ENCODE measurements at regions not wholly inside any gene's neighbourhood (a gene's known extent, or its start where the extent isn't known, plus 50 kb on each side); places are given as distances from the start of the nearest gene placed in this dataset.
A peak's percentile ranks its signal among the peaks of the same experiment; 100 is the strongest.

DNA sequence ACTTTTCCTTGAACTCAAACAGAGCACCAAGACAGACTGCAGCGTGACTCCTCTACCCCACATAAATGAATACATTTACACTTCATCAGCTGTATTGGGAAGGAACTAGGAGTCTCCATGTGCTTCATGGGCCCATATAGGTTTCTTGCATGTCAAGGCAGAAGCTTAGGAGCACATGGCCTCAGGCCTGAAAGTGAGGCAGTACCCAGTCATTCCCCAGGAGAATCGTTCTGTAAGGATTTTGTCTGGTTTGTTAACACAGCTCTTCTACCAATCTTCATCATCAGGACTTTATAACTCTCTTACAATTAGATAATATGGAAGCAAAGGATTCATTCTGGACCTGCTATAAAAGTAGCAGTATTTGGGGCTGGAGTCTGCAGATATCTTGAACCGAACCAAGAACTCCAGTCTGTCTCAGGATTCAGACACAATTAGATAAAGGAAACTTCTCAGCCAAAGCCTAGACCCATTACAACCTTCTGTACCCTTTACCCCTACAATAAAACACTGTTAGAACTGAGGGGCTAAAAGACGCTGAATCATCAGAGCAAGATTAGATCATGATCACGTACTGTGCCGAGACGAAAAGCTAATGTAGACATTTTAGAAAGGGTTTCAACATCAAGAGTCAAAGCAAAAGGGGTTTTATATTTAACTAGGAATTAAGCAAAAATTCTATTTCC lies 385.5 kb upstream of the SLC30A5 start:
- no peaks in the 10 kb centered on the region for H3K36me3 Mint-ChIP-seq (ENCODE audit: low read depth)
- no peaks in the 10 kb centered on the region for H3K27me3 Mint-ChIP-seq
- DNase-seq = no peak
- no peaks in the 10 kb centered on the region for H3K9me3 Mint-ChIP-seq
- no peak overlapping the region for H3K4me3 Mint-ChIP-seq
- peaks cover 26% of the 10 kb centered on the region for H3K4me1 Mint-ChIP-seq (ENCODE audit: low read depth)
- H3K27ac Mint-ChIP-seq = no peak overlapping the region

- no peak overlapping the region for H3K27ac Mint-ChIP-seq
- H3K36me3 Mint-ChIP-seq (ENCODE audit: low read depth) = no peaks in the 10 kb centered on the region
- no peaks in the 10 kb centered on the region for H3K27me3 Mint-ChIP-seq
- H3K9me3 Mint-ChIP-seq = no peaks in the 10 kb centered on the region
- no peak for DNase-seq
- H3K4me1 Mint-ChIP-seq (ENCODE audit: low read depth) = peaks cover 29% of the 10 kb centered on the region
- no peak overlapping the region for H3K4me3 Mint-ChIP-seq
These were observed 385.0 kb upstream of the SLC30A5 start for GRCh38 chr5:68708842-68709170.

DNA sequence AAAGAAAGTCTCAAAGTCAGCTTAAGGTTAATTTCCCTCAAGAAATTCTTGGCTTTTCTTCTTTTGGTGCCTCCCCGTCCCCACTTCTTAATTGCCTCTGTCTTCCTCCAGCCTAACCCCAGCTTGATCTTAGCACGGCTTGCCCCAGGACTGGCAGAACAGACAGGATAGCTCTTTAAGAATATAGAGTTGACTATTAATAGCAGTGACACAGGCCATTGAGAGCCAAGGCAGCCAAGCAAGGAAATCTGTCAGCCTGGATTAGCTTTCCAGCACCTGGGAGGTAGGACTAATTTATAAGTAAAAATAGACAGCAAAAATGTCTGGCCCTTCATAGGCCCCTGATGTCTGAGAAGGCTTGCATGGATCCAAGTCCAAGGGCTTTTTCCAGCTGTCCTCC lies 384.6 kb upstream of the SLC30A5 start:
- Mint-ChIP-seq H3K4me1 (ENCODE audit: low read depth) (peaks cover 29% of the 10 kb centered on the region), H3K36me3 (ENCODE audit: low read depth) (no peaks in the 10 kb centered on the region), H3K4me3 (no peak overlapping the region), H3K9me3 (no peaks in the 10 kb centered on the region), H3K27me3 (no peaks in the 10 kb centered on the region), H3K27ac (no peak overlapping the region)
- no peak for DNase-seq

- Mint-ChIP-seq H3K9me3 (no peaks in the 10 kb centered on the region), H3K27ac (no peak overlapping the region), H3K4me3 (no peak overlapping the region), H3K27me3 (no peaks in the 10 kb centered on the region), H3K36me3 (ENCODE audit: low read depth) (no peaks in the 10 kb centered on the region), H3K4me1 (ENCODE audit: low read depth) (peaks cover 29% of the 10 kb centered on the region)
- no peak for DNase-seq
These were observed 383.3 kb upstream of the SLC30A5 start for GRCh38 chr5:68710514-68710913.

- H3K36me3 Mint-ChIP-seq (ENCODE audit: low read depth) = no peaks in the 10 kb centered on the region
- peak overlapping the region; percentile 67 for H3K27ac Mint-ChIP-seq
- no peaks in the 10 kb centered on the region for H3K27me3 Mint-ChIP-seq
- peaks cover 29% of the 10 kb centered on the region for H3K4me1 Mint-ChIP-seq (ENCODE audit: low read depth)
- no peaks in the 10 kb centered on the region for H3K9me3 Mint-ChIP-seq
- no peak for DNase-seq
- peak overlapping the region; percentile 3 for H3K4me3 Mint-ChIP-seq
These were observed 382.3 kb upstream of the SLC30A5 start for GRCh38 chr5:68711293-68712200.

- Mint-ChIP-seq H3K9me3 (peaks cover 2% of the 10 kb centered on the region), H3K4me1 (ENCODE audit: low read depth) (peaks cover 29% of the 10 kb centered on the region)
These were observed 379.0 kb upstream of the SLC30A5 start for GRCh38 chr5:68714810-68715209.

GRCh38 chr5:68720884-68721610 lies 372.8 kb upstream of the SLC30A5 start:
- peaks cover 2% of the 10 kb centered on the region for H3K9me3 Mint-ChIP-seq
- peaks cover 3% of the 10 kb centered on the region for H3K4me1 Mint-ChIP-seq (ENCODE audit: low read depth)
- no peak overlapping the region for H3K27ac Mint-ChIP-seq
- H3K36me3 Mint-ChIP-seq (ENCODE audit: low read depth) = no peaks in the 10 kb centered on the region
- no peaks in the 10 kb centered on the region for H3K27me3 Mint-ChIP-seq
- no peak for DNase-seq
- H3K4me3 Mint-ChIP-seq = no peak overlapping the region

More at GRCh38 chr5:68714810-68715209, 379.0 kb upstream of the SLC30A5 start:
- H3K27ac Mint-ChIP-seq = no peak overlapping the region
- no peaks in the 10 kb centered on the region for H3K27me3 Mint-ChIP-seq
- DNase-seq = no peak
- no peaks in the 10 kb centered on the region for H3K36me3 Mint-ChIP-seq (ENCODE audit: low read depth)
- H3K4me3 Mint-ChIP-seq = no peak overlapping the region

DNA sequence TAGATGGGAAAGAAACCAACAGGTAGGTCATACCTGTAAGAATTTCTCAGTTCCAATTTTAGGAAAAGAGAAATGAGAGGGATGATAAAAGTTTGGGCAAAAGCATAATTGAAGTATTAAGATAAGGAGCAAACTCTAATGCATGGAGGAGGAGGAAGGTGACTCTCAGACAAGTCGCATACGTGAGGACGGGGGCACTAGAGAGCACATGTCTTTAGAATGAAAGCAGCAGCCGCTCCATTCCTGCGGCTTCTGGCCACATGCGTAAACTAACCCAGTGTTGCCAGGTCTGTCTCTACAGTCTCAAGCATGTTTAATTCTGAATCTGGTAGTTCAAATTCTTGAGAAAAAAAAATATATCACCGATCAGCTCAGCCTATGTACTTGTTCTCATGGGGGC lies 371.5 kb upstream of the SLC30A5 start:
- H3K36me3 Mint-ChIP-seq (ENCODE audit: low read depth) = no peaks in the 10 kb centered on the region
- H3K4me3 Mint-ChIP-seq = no peak overlapping the region
- no peak for DNase-seq
- no peaks in the 10 kb centered on the region for H3K27me3 Mint-ChIP-seq
- no peak overlapping the region for H3K27ac Mint-ChIP-seq
- H3K9me3 Mint-ChIP-seq = peaks cover 2% of the 10 kb centered on the region
- peaks cover 6% of the 10 kb centered on the region for H3K4me1 Mint-ChIP-seq (ENCODE audit: low read depth)

DNA sequence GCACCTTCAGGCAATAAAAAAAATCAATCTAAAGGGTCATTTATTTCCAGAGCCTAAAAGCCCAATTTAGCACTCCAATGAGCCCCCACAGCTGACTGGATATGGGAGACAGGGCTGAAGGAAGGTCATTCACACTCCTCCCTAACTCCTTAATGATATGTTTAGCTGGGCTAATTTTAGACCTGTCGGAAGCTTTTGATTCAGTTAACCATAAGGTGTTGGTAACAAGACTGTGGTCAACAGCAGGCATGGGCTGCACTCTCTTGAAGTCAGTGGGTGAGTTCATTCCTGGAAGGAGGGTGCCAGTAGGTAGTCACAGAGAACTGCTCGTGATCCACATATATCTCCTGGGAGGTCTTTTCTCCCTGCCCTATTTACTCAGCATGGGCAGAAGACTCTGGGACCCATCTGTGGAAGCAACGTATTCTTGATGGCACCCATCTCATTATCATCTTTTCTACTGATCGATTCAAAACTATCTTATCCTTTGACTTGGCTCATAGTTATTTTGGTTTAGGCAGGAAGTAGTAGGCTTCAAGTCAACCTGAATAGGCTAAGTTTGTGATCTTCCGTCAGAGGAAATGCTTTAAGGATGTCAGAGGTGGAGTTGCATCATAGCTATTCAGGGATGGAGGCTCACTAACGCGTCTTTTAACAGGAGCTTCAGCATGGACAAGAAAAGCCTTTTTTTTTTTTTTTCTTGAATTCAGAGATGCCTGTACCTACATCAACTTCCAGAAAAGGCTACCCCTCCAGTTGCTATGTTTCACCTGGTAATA lies 367.7 kb upstream of the SLC30A5 start:
- DNase-seq = no peak
- Mint-ChIP-seq H3K4me3 (no peak overlapping the region), H3K27me3 (no peaks in the 10 kb centered on the region), H3K27ac (no peak overlapping the region), H3K4me1 (ENCODE audit: low read depth) (peaks cover 6% of the 10 kb centered on the region), H3K36me3 (ENCODE audit: low read depth) (no peaks in the 10 kb centered on the region), H3K9me3 (no peaks in the 10 kb centered on the region)

DNA sequence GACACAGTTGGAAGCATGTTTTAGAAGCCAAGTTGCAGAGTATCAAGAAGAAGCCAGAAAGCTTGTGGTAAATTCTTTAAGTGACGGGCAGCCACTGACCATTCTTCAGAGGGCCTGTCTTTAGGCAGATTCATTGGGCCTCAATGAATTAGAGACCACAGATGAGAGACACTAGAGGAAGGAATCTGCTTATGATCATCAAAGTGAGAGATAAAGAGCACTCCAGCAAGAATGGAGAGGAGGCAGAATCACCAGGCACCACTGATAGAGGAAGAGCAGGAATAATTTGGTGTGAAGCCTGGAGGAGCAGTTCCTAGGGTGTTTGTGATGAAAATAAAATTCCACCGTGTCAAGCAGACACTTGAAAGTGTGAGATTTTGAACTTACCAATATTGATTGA lies 365.9 kb upstream of the SLC30A5 start:
- Mint-ChIP-seq H3K4me3 (no peak overlapping the region), H3K4me1 (ENCODE audit: low read depth) (peaks cover 6% of the 10 kb centered on the region), H3K27ac (no peak overlapping the region), H3K36me3 (ENCODE audit: low read depth) (no peaks in the 10 kb centered on the region), H3K27me3 (no peaks in the 10 kb centered on the region), H3K9me3 (no peaks in the 10 kb centered on the region)
- DNase-seq = no peak

- Mint-ChIP-seq H3K27ac (no peak overlapping the region), H3K9me3 (no peaks in the 10 kb centered on the region), H3K4me1 (ENCODE audit: low read depth) (peaks cover 6% of the 10 kb centered on the region), H3K4me3 (no peak overlapping the region), H3K36me3 (ENCODE audit: low read depth) (no peaks in the 10 kb centered on the region), H3K27me3 (no peaks in the 10 kb centered on the region)
- no peak for DNase-seq
These were observed 364.1 kb upstream of the SLC30A5 start for GRCh38 chr5:68729678-68730077.

DNA sequence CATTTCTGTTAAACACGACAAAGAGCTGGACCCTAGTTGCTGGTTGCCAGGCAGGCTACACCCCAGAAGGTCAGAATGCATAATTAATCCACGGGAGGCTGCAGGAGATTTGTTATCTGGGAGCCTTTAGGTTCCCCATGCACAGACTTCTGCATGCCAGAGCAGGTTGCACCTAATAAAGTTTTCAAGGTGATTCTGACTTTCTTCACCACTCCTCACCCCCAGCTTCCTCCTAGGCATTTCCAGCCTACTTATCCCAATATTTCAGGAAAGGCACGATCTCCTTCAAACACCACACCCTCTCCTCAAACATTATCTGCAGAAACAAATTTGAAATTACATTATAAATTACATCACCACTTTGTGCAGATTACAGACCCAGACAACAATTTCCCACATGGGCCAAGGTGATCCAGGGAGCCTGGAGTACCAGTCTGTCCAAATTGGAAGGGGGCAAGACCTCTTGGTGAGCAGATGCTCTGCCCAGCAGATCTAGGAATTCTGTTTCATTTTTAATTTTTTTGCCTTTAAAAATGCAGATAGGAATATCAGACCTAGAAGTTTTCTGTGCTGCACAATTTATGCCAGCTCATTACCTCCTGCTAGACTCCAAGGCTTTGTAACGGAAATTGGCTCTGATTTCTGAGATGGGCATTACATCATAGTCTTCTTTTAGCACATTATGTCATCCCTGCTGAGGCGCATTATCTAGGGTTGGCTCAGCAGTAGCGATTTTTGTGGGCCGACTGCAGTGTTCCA lies 363.4 kb upstream of the SLC30A5 start:
- no peak for DNase-seq
- H3K27ac Mint-ChIP-seq = no peak overlapping the region

GRCh38 chr5:68730979-68731654 lies 362.7 kb upstream of the SLC30A5 start:
- Mint-ChIP-seq H3K4me1 (ENCODE audit: low read depth) (peaks cover 4% of the 10 kb centered on the region), H3K36me3 (ENCODE audit: low read depth) (no peaks in the 10 kb centered on the region), H3K27me3 (no peaks in the 10 kb centered on the region), H3K9me3 (no peaks in the 10 kb centered on the region), H3K4me3 (no peak overlapping the region), H3K27ac (no peak overlapping the region)
- DNase-seq = no peak

More for the DNA sequence above, 363.4 kb upstream of the SLC30A5 start:
- Mint-ChIP-seq H3K4me3 (no peak overlapping the region), H3K36me3 (ENCODE audit: low read depth) (no peaks in the 10 kb centered on the region), H3K9me3 (no peaks in the 10 kb centered on the region), H3K27me3 (no peaks in the 10 kb centered on the region), H3K4me1 (ENCODE audit: low read depth) (peaks cover 6% of the 10 kb centered on the region)
